ENCODE measurements at regions not wholly inside any gene's neighbourhood (a gene's known extent, or its start where the extent isn't known, plus 50 kb on each side); places are given as distances from the start of the nearest gene placed in this dataset.
"Not testable (repeated sequence)": the region's sequence is repeated elsewhere in the genome, so short reads cannot be mapped to it uniquely, and the experiment has no call there.

DNA sequence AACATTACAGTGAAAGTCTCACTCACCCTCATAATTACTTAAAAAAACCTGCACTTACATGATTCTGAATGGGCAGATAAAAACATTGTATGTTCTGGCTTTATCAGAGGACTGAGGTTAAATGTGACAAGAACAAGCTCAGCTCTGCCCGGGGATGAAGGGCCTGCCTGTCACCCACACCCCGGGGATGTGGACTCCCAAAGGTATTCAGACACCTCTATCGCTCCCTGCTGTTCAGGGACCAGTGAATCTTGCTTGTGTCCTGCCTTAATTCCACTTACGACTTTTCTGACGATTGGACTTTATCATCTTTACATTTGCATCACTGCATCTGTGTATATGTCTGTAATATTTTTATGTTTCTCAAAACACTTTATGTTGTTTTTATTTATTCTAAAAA lies 341.8 kb upstream of the ANKRD20A1 start:
- TF ChIP-seq, protein P1, sequence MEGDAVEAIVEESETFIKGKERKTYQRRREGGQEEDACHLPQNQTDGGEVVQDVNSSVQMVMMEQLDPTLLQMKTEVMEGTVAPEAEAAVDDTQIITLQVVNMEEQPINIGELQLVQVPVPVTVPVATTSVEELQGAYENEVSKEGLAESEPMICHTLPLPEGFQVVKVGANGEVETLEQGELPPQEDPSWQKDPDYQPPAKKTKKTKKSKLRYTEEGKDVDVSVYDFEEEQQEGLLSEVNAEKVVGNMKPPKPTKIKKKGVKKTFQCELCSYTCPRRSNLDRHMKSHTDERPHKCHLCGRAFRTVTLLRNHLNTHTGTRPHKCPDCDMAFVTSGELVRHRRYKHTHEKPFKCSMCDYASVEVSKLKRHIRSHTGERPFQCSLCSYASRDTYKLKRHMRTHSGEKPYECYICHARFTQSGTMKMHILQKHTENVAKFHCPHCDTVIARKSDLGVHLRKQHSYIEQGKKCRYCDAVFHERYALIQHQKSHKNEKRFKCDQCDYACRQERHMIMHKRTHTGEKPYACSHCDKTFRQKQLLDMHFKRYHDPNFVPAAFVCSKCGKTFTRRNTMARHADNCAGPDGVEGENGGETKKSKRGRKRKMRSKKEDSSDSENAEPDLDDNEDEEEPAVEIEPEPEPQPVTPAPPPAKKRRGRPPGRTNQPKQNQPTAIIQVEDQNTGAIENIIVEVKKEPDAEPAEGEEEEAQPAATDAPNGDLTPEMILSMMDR (IDR thresholded peaks at IDR 0.05): not testable (repeated sequence)
- not testable (repeated sequence) for TF ChIP-seq POLR2A (IDR thresholded peaks at IDR 0.05)

All from body of pancreas (tissue), 4 donors.